Neural progenitor cell (in vitro differentiated cells): ENCODE measurements at regions not wholly inside any gene's neighbourhood (a gene's known extent, or its start where the extent isn't known, plus 50 kb on each side); places are given as distances from the start of the nearest gene placed in this dataset.

Experiments
- DNase-seq: peaks from one replicate; pipeline ENCODE4 v3.0.0-alpha.2; 2016; ENCODE audit warnings: low spot score
- H2AFZ ChIP-seq: fragments of 200-600 bp; sonication (generic); replicated peaks from 2 replicates; pipeline ENCODE4 v1.6.1; 2016; ENCODE audit warnings: antibody characterized with exemption
- H3F3A ChIP-seq: fragments of 200-600 bp; sonication (generic); 2 replicates; pipeline ENCODE4 v1.6.1; 2016; ENCODE audit warnings: antibody characterized with exemption, low read depth
- H3K27ac ChIP-seq: fragments of 200-600 bp; sonication (generic); 2 replicates; pipeline ENCODE4 v1.5.1; 2016; ENCODE audit warnings: mild to moderate bottlenecking
- H3K27me3 ChIP-seq: fragments of 200-600 bp; sonication (generic); 2 replicates; pipeline ENCODE4 v1.6.1; 2016; ENCODE audit warnings: mild to moderate bottlenecking, moderate library complexity
- H3K36me3 ChIP-seq: fragments of 200-600 bp; sonication (generic); 2 replicates; pipeline ENCODE4 v1.5.1; 2016
- H3K4me1 ChIP-seq: fragments of 200-600 bp; sonication (generic); 2 replicates; pipeline ENCODE4 v1.6.1; 2016; ENCODE audit warnings: mixed run types
- H3K4me2 ChIP-seq: fragments of 200-600 bp; sonication (generic); 2 replicates; pipeline ENCODE4 v1.6.1; 2016
- H3K4me3 ChIP-seq: fragments of 200-600 bp; sonication (generic); 2 replicates; pipeline ENCODE4 v1.5.1; 2016
- H3K79me2 ChIP-seq: fragments of 200-600 bp; sonication (generic); 2 replicates; pipeline ENCODE4 v1.6.1; 2016; ENCODE audit warnings: low read depth
- H3K9ac ChIP-seq: fragments of 200-600 bp; sonication (generic); 2 replicates; pipeline ENCODE4 v1.6.1; 2016
- H3K9me3 ChIP-seq: fragments of 200-600 bp; sonication (generic); 2 replicates; pipeline ENCODE4 v1.5.1; 2016; ENCODE audit warnings: low read depth
- H4K20me1 ChIP-seq: fragments of 200-600 bp; sonication (generic); 2 replicates; pipeline ENCODE4 v1.6.1; 2016; ENCODE audit warnings: low read depth
- H3K27ac Mint-ChIP-seq: 3 replicates; pipeline ENCODE4 v1.8.0; 2021; ENCODE audit warnings: mixed read lengths
- H3K27me3 Mint-ChIP-seq: 2 replicates; pipeline ENCODE4 v1.8.0; 2022; ENCODE audit warnings: low read depth, mild to moderate bottlenecking, inconsistent platforms, moderate library complexity, mixed read lengths; ENCODE audit not compliant: insufficient read depth
- H3K36me3 Mint-ChIP-seq: 3 replicates; pipeline ENCODE4 v1.8.0; 2021; ENCODE audit warnings: mixed read lengths
- H3K4me1 Mint-ChIP-seq: 3 replicates; pipeline ENCODE4 v1.8.0; 2021; ENCODE audit warnings: mixed read lengths
- H3K4me3 Mint-ChIP-seq: 3 replicates; pipeline ENCODE4 v1.8.0; 2021; ENCODE audit warnings: mild to moderate bottlenecking, moderate library complexity, mixed read lengths
- H3K9me3 Mint-ChIP-seq: 3 replicates; pipeline ENCODE4 v1.8.0; 2020; ENCODE audit warnings: mixed read lengths
- CTCF ChIP-seq: fragments of 200-600 bp; sonication (generic); IDR thresholded peaks from 2 replicates; pipeline ENCODE4 v1.5.1; 2017; ENCODE audit warnings: antibody characterized with exemption, mild to moderate bottlenecking
- EZH2 ChIP-seq: fragments of 200-600 bp; sonication (generic); IDR thresholded peaks from 2 replicates; pipeline ENCODE4 v1.6.1; 2017; ENCODE audit warnings: antibody characterized with exemption, mild to moderate bottlenecking, moderate library complexity
- EZH2phosphoT487 ChIP-seq: fragments of 200-600 bp; sonication (generic); IDR thresholded peaks from 2 replicates; pipeline ENCODE4 v1.6.1; 2017; ENCODE audit warnings: antibody characterized with exemption

DNA sequence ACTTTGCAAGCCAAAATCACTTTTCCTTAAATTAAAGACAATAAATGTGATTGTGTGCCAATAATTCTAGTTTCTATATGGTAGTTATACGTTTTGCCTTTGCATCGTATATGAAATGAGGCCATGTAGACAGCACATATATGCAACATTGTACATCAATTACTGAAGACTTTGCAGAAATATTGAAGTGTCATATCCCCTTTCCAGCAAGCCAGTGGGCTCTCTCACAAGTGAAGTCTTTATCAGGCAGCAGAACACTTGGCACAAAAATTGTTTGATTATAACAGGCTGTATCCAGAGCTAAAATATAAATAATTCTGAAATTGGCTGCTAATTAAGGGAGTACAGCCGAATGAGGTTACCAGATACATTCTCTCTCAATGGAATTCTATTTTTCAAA, 588.6 kb upstream of the SEMA3D start:
- DNase-seq: no peak
- Histone ChIP-seq H2AFZ (no peak overlapping the region), H3K4me3 (no peak overlapping the region), H3K79me2 (no peaks in the 10 kb centered on the region), H3K4me1 (no peaks in the 10 kb centered on the region), H3K27ac (no peak overlapping the region), H3K36me3 (no peaks in the 10 kb centered on the region), H4K20me1 (no peaks in the 10 kb centered on the region), H3K27me3 (peaks cover 11% of the 10 kb centered on the region), H3K9me3 (no peaks in the 10 kb centered on the region), H3K9ac (no peak overlapping the region), H3K4me2 (no peak overlapping the region), H3F3A (no peaks in the 10 kb centered on the region)
- no peaks in the 10 kb centered on the region for H3K36me3 Mint-ChIP-seq
- H3K27me3 Mint-ChIP-seq: no peaks in the 10 kb centered on the region
- H3K27ac Mint-ChIP-seq: no peak overlapping the region
- no peaks in the 10 kb centered on the region for H3K4me1 Mint-ChIP-seq
- TF ChIP-seq EZH2: no peak
- no peak for TF ChIP-seq EZH2phosphoT487
- no peak for TF ChIP-seq CTCF
- H3K4me3 Mint-ChIP-seq: no peak overlapping the region
- H3K9me3 Mint-ChIP-seq: no peaks in the 10 kb centered on the region

DNA sequence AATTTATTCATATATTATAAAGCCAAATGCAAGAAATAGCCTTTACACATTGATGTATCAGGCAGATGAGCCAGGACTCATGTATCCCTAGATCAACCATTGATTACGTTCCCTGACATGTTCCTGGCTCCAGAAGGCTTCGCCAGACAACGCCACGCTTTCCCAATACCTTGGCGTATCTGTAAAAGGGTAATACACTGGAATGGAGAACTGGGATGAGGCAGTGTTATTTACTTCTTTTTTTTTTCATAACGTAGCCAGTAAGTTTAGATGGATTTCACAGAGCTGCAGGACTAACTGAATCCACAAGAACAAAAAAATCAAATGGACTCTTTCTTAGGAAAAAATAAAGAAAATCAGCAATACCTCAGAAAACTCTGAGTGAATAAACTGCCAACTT, 588.1 kb upstream of the SEMA3D start:
- H3K79me2 ChIP-seq: no peaks in the 10 kb centered on the region
- no peak for DNase-seq
- H3K4me3 Mint-ChIP-seq: no peak overlapping the region
- H3K9me3 Mint-ChIP-seq: no peaks in the 10 kb centered on the region
- no peaks in the 10 kb centered on the region for H3K36me3 ChIP-seq
- H3K27ac Mint-ChIP-seq: no peak overlapping the region
- H3K9me3 ChIP-seq: no peaks in the 10 kb centered on the region
- no peaks in the 10 kb centered on the region for H3K36me3 Mint-ChIP-seq
- no peak overlapping the region for H3K4me3 ChIP-seq
- H3K27me3 ChIP-seq: peaks cover 13% of the 10 kb centered on the region
- H3K4me2 ChIP-seq: no peak overlapping the region
- no peaks in the 10 kb centered on the region for H4K20me1 ChIP-seq
- H3F3A ChIP-seq: no peaks in the 10 kb centered on the region
- TF ChIP-seq CTCF: no peak
- TF ChIP-seq EZH2phosphoT487: no peak
- no peak for TF ChIP-seq EZH2
- H3K4me1 Mint-ChIP-seq: no peaks in the 10 kb centered on the region
- H3K9ac ChIP-seq: no peak overlapping the region
- H3K27me3 Mint-ChIP-seq: no peaks in the 10 kb centered on the region
- no peak overlapping the region for H2AFZ ChIP-seq
- no peak overlapping the region for H3K27ac ChIP-seq
- no peaks in the 10 kb centered on the region for H3K4me1 ChIP-seq

GRCh38 chr7:85773116-85773728, 586.4 kb upstream of the SEMA3D start:
- Histone ChIP-seq H3K36me3 (no peaks in the 10 kb centered on the region), H3K4me1 (no peaks in the 10 kb centered on the region), H3K79me2 (no peaks in the 10 kb centered on the region), H4K20me1 (no peaks in the 10 kb centered on the region), H3K27me3 (peaks cover 31% of the 10 kb centered on the region), H3K9me3 (no peaks in the 10 kb centered on the region), H3K4me3 (no peak overlapping the region), H2AFZ (no peak overlapping the region), H3K27ac (no peak overlapping the region), H3F3A (no peaks in the 10 kb centered on the region), H3K4me2 (no peak overlapping the region), H3K9ac (no peak overlapping the region)
- H3K4me3 Mint-ChIP-seq: no peak overlapping the region
- H3K27ac Mint-ChIP-seq: no peak overlapping the region
- no peaks in the 10 kb centered on the region for H3K36me3 Mint-ChIP-seq
- H3K9me3 Mint-ChIP-seq: no peaks in the 10 kb centered on the region
- H3K27me3 Mint-ChIP-seq: no peaks in the 10 kb centered on the region
- no peak for DNase-seq
- TF ChIP-seq EZH2: no peak
- no peak for TF ChIP-seq EZH2phosphoT487
- TF ChIP-seq CTCF: no peak
- H3K4me1 Mint-ChIP-seq: no peaks in the 10 kb centered on the region
